Mesenchymal stem cell (in vitro differentiated cells and primary cell): ENCODE measurements at regions not wholly inside any gene's neighbourhood (a gene's known extent, or its start where the extent isn't known, plus 50 kb on each side); places are given as distances from the start of the nearest gene placed in this dataset.

Experiments used
- DNase-seq: peaks from one replicate; pipeline ENCODE4 v3.0.0-alpha.2; 2013
- H2AFZ ChIP-seq: one replicate; pipeline ENCODE4 v1.6.1; 2013; ENCODE audit warnings: low read depth, mild to moderate bottlenecking, control low read depth, inconsistent platforms, low read length, moderate library complexity
- H2AK5ac ChIP-seq: 2 replicates; pipeline ENCODE4 v1.6.1; 2013; ENCODE audit warnings: low read length, moderate library complexity, mild to moderate bottlenecking, inconsistent platforms; ENCODE audit not compliant: severe bottlenecking
- H2BK120ac ChIP-seq: one replicate; pipeline ENCODE4 v1.6.1; 2013; ENCODE audit warnings: low read depth, mild to moderate bottlenecking, inconsistent platforms, low read length, moderate library complexity
- H2BK12ac ChIP-seq, 2 experiments: one replicate each; pipeline ENCODE4 v1.6.1; 2013; ENCODE audit warnings: inconsistent platforms in 2 of 2, low read length in 2 of 2, mild to moderate bottlenecking in 2 of 2, moderate library complexity in 2 of 2, control low read depth in 1 of 2
- H2BK15ac ChIP-seq: one replicate; pipeline ENCODE4 v1.6.1; 2013; ENCODE audit warnings: mild to moderate bottlenecking, low read depth, inconsistent platforms; ENCODE audit not compliant: poor library complexity, severe bottlenecking
- H2BK5ac ChIP-seq: 2 replicates; pipeline ENCODE4 v1.6.1; 2013; ENCODE audit warnings: low read depth, mild to moderate bottlenecking, low read length, control low read depth, inconsistent platforms; ENCODE audit not compliant: poor library complexity, severe bottlenecking
- H3K14ac ChIP-seq, 2 experiments: one replicate each; pipeline ENCODE4 v1.6.1; 2013; ENCODE audit warnings: inconsistent platforms in 2 of 2, low read length in 2 of 2, control low read depth in 1 of 2, mild to moderate bottlenecking in 1 of 2, moderate library complexity in 1 of 2
- H3K18ac ChIP-seq, 2 experiments: one replicate each; pipeline ENCODE4 v1.6.1; 2013; ENCODE audit warnings: inconsistent platforms in 2 of 2, low read length in 2 of 2, control low read depth in 1 of 2, low read depth in 1 of 2, mild to moderate bottlenecking in 1 of 2
- H3K23ac ChIP-seq, 2 experiments: one replicate each; pipeline ENCODE4 v1.6.1; 2013; ENCODE audit warnings: inconsistent platforms in 2 of 2, low read length in 2 of 2, mild to moderate bottlenecking in 2 of 2, moderate library complexity in 2 of 2, control low read depth in 1 of 2
- H3K27ac ChIP-seq: 2 replicates; pipeline ENCODE4 v1.5.1; 2013; ENCODE audit warnings: mild to moderate bottlenecking, moderate library complexity, low read length, control low read depth, inconsistent platforms; ENCODE audit not compliant: poor library complexity, severe bottlenecking
- H3K27me3 ChIP-seq, 2 experiments: 2 replicates each; pipeline versions ENCODE4 v1.6.1 to v1.7.0; 2013; ENCODE audit warnings: low read length in 2 of 2, mild to moderate bottlenecking in 2 of 2, moderate library complexity in 2 of 2, control low read depth in 1 of 2, inconsistent platforms in 1 of 2; ENCODE audit not compliant: control insufficient read depth in 1 of 2, insufficient read depth in 1 of 2
- H3K36me3 ChIP-seq, 2 experiments: 2 replicates each; pipeline versions ENCODE4 v1.6.1 to v1.7.0; 2013; ENCODE audit warnings: low read length in 2 of 2, control low read depth in 1 of 2, inconsistent platforms in 1 of 2, low read depth in 1 of 2, mild to moderate bottlenecking in 1 of 2; ENCODE audit not compliant: insufficient read depth in 2 of 2, control insufficient read depth in 1 of 2
- H3K4ac ChIP-seq, 2 experiments: one replicate each; pipeline ENCODE4 v1.6.1; 2013; ENCODE audit warnings: inconsistent platforms in 2 of 2, low read length in 2 of 2, mild to moderate bottlenecking in 2 of 2, moderate library complexity in 2 of 2, control low read depth in 1 of 2, low read depth in 1 of 2
- H3K4me1 ChIP-seq: 2 replicates; pipeline ENCODE4 v1.6.1; 2013; ENCODE audit warnings: low read depth, low read length, control low read depth; ENCODE audit not compliant: control insufficient read depth, insufficient read depth
- H3K4me2 ChIP-seq: 2 replicates; pipeline ENCODE4 v1.6.1; 2013; ENCODE audit warnings: low read length, mild to moderate bottlenecking, inconsistent platforms; ENCODE audit not compliant: poor library complexity, severe bottlenecking
- H3K4me3 ChIP-seq, 2 experiments: 2 replicates each; pipeline versions ENCODE4 v1.5.1 to v1.7.0; 2013; ENCODE audit warnings: low read length in 2 of 2, mild to moderate bottlenecking in 2 of 2, control low read depth in 1 of 2, low read depth in 1 of 2; ENCODE audit not compliant: insufficient read depth in 1 of 2
- H3K79me1 ChIP-seq: replicated peaks from 2 replicates; pipeline ENCODE4 v1.6.1; 2013; ENCODE audit warnings: mild to moderate bottlenecking, control low read depth, low read length, inconsistent platforms; ENCODE audit not compliant: poor library complexity, severe bottlenecking
- H3K9ac ChIP-seq: 2 replicates; pipeline ENCODE4 v1.7.0; 2013; ENCODE audit warnings: mild to moderate bottlenecking, low read length, moderate library complexity
- H3K9me3 ChIP-seq: 2 replicates; pipeline ENCODE4 v1.7.0; 2013; ENCODE audit warnings: mild to moderate bottlenecking, low read length; ENCODE audit not compliant: control insufficient read depth
- H4K8ac ChIP-seq: one replicate; pipeline ENCODE4 v1.6.1; 2013; ENCODE audit warnings: inconsistent platforms, mild to moderate bottlenecking, low read length, moderate library complexity
- H4K91ac ChIP-seq: one replicate; pipeline ENCODE4 v1.6.1; 2013; ENCODE audit warnings: mild to moderate bottlenecking, low read length, inconsistent platforms
- WGBS: methylation state at CpG from one replicate; pipeline ENCODE4 v1.1.7; 2013; ENCODE audit warnings: mixed read lengths; 5-methylcytosine and 5-hydroxymethylcytosine counted together

DNA sequence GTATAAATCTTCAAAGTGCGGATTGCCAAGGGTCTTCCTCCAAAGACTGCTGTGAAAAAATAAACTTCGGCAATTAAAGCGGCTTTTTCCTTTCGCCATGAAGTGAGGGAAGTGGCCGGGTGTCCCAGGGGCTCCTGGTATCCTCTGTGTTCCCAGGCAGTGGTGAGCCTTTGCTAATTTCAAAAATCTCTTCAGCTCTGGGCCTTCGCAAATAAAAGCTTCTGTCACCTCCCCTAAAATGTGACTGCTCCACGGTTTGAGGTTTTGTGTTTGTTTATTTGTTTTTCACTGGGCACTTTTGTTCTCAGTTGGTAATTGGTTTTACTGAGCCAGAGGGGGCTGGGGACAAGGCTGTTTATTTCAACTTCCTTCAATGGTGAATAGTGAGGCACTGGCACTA, 270.1 kb upstream of the POU3F3 start:
- WGBS, result 56% methylated on average over 6 of the region's 7 CpGs
- no peak overlapping the region for H3K23ac ChIP-seq
- H2BK120ac ChIP-seq, result no peak overlapping the region
- H2BK12ac ChIP-seq, result no peak overlapping the region
- H3K36me3 ChIP-seq, result no peaks in the 10 kb centered on the region
- no peak overlapping the region for H3K4me3 ChIP-seq
- H3K4me2 ChIP-seq, result no peak overlapping the region
- no peak overlapping the region for H3K14ac ChIP-seq
- no peak overlapping the region for H2AFZ ChIP-seq
- no peak overlapping the region for H2BK15ac ChIP-seq
- H3K4ac ChIP-seq, result no peak overlapping the region
- no peak overlapping the region for H4K91ac ChIP-seq
- H3K79me1 ChIP-seq, result no peaks in the 10 kb centered on the region
- H4K8ac ChIP-seq, result no peak overlapping the region
- H3K27ac ChIP-seq, result no peak overlapping the region
- H3K27me3 ChIP-seq, result no peaks in the 10 kb centered on the region
- no peak overlapping the region for H2AK5ac ChIP-seq
- H2BK5ac ChIP-seq, result no peak overlapping the region
- no peaks in the 10 kb centered on the region for H3K4me1 ChIP-seq
- no peak for DNase-seq
- H3K18ac ChIP-seq, result no peak overlapping the region
- H3K9me3 ChIP-seq, result no peaks in the 10 kb centered on the region
- no peak overlapping the region for H3K9ac ChIP-seq

DNA sequence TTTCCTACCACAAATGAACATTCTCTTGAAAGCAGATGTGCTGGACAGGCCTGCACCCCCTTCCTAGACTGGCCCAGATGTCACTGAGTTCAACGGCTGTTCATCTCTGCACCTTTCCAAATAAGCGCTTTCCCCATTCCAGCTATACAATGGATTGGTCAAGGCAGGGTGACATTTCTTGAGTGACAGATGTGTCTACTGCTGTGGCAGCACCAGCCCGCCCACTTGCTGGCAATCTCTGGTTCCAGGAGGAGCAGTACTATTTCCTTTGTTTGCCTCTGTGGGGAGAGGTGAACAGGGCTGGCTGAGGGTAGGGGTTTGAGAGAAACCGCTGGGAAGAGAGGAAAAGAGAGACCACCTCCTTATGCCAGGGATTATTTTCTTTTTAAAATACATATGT, 269.5 kb upstream of the POU3F3 start:
- Histone ChIP-seq H3K79me1 (no peaks in the 10 kb centered on the region), H3K23ac (no peak overlapping the region), H4K8ac (no peak overlapping the region), H2BK5ac (no peak overlapping the region), H3K27ac (no peak overlapping the region), H3K4me3 (no peak overlapping the region), H3K9ac (no peak overlapping the region), H2AFZ (no peak overlapping the region), H3K4me1 (no peaks in the 10 kb centered on the region), H3K18ac (no peak overlapping the region), H4K91ac (no peak overlapping the region), H3K36me3 (no peaks in the 10 kb centered on the region), H2BK12ac (no peak overlapping the region), H3K9me3 (no peaks in the 10 kb centered on the region), H3K14ac (no peak overlapping the region), H2BK120ac (no peak overlapping the region), H3K4me2 (no peak overlapping the region), H2AK5ac (no peak overlapping the region), H3K4ac (no peak overlapping the region), H2BK15ac (no peak overlapping the region), H3K27me3 (no peaks in the 10 kb centered on the region)
- 94% methylated on average over 1 of the region's 4 CpGs for WGBS
- DNase-seq, result no peak

DNA sequence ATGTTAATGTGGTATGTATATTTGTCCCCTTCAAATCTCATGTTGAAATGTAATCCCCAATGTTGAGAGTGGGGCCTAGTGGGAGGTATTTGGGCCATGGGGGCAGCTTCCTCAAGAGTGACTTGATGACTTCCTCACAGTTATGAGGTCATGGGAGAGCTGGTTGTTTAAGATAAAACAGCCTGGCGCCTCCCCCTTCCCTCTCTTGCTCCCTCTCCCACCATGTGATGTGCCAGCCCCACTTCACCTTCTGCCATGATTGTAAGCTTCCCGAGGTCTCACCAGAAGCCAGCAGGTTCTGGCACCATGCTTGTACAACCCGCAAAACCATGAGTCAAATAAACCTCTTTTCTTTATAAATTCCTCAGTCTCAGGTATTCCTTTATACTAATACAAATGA, 258.3 kb upstream of the POU3F3 start:
- no peak overlapping the region for H2BK5ac ChIP-seq

DNA sequence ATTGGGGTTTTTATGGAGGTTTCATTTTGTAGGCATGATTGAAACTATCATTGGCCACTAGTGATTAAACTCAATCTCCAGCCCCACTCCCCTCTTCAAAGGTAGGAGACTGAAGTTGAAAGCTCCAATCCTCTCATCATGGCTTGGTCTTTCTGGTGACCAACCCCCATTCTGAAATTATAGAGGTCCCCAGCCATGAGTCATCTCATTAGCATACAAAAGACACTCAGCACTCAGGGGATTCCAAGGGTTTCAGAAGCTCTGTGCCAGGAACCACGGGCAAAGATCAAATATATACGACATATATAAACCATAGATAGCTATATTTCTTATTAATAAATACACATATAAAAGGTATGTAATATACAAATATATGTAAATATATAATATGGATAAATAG, 256.0 kb upstream of the POU3F3 start:
- no CpG with 5 or more reads among the region's 2 CpGs for WGBS
- H2BK12ac ChIP-seq, result no peak overlapping the region

More for the DNA sequence above, 258.3 kb upstream of the POU3F3 start:
- Histone ChIP-seq H3K14ac (no peak overlapping the region), H3K4me2 (no peak overlapping the region), H2BK12ac (no peak overlapping the region), H2BK15ac (no peak overlapping the region), H3K79me1 (no peaks in the 10 kb centered on the region), H4K8ac (no peak overlapping the region), H3K4me1 (no peaks in the 10 kb centered on the region), H3K27me3 (no peaks in the 10 kb centered on the region), H3K9me3 (peaks cover 15% of the 10 kb centered on the region), H3K18ac (no peak overlapping the region), H3K23ac (no peak overlapping the region), H3K4ac (no peak overlapping the region), H2AFZ (no peak overlapping the region), H3K36me3 (no peaks in the 10 kb centered on the region), H4K91ac (no peak overlapping the region), H2BK120ac (no peak overlapping the region), H2AK5ac (no peak overlapping the region), H3K27ac (no peak overlapping the region), H3K4me3 (no peak overlapping the region), H3K9ac (no peak overlapping the region)
- no peak for DNase-seq
- WGBS, result 76% methylated on average over 3 of the region's 3 CpGs

More for the DNA sequence above, 256.0 kb upstream of the POU3F3 start:
- Histone ChIP-seq H3K27ac (no peak overlapping the region), H2BK5ac (no peak overlapping the region), H4K91ac (no peak overlapping the region), H3K79me1 (no peaks in the 10 kb centered on the region), H3K9me3 (peaks cover 9% of the 10 kb centered on the region), H3K4ac (no peak overlapping the region), H2AFZ (no peak overlapping the region), H2BK120ac (no peak overlapping the region), H3K4me3 (no peak overlapping the region), H3K27me3 (no peaks in the 10 kb centered on the region), H3K23ac (no peak overlapping the region), H3K4me2 (no peak overlapping the region), H2BK15ac (no peak overlapping the region), H2AK5ac (no peak overlapping the region), H3K18ac (no peak overlapping the region), H3K9ac (no peak overlapping the region), H3K36me3 (no peaks in the 10 kb centered on the region), H3K4me1 (no peaks in the 10 kb centered on the region), H3K14ac (no peak overlapping the region), H4K8ac (no peak overlapping the region)
- DNase-seq, result no peak
